ENCODE measurements at regions not wholly inside any gene's neighbourhood (a gene's known extent, or its start where the extent isn't known, plus 50 kb on each side); places are given as distances from the start of the nearest gene placed in this dataset.

DNA sequence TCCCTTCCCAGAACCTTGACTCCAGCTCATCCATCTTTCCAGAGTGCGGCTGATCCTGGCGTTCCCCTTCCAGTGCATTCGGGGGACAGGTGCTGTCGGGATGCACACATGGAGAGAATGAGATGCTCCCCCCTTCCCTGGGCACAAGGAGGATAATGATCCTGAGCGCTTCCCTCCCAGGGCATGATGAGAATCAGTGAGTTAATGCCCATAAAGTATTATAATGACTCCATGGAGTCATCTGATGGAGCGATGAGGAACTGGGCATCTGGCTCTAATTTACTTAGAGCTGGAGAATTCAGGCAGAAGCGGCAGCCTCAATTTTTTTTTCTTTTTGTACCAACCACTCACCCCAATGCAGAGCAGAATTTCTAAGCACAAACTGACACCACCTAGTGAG is 79.6 kb upstream of the SKOR2 start (continued):
- TF ChIP-seq, protein P1, sequence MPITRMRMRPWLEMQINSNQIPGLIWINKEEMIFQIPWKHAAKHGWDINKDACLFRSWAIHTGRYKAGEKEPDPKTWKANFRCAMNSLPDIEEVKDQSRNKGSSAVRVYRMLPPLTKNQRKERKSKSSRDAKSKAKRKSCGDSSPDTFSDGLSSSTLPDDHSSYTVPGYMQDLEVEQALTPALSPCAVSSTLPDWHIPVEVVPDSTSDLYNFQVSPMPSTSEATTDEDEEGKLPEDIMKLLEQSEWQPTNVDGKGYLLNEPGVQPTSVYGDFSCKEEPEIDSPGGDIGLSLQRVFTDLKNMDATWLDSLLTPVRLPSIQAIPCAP (CRISPR knock-in tag; IDR thresholded peaks at IDR 0.05; ENCODE audit: low read depth), result no peak

DNA sequence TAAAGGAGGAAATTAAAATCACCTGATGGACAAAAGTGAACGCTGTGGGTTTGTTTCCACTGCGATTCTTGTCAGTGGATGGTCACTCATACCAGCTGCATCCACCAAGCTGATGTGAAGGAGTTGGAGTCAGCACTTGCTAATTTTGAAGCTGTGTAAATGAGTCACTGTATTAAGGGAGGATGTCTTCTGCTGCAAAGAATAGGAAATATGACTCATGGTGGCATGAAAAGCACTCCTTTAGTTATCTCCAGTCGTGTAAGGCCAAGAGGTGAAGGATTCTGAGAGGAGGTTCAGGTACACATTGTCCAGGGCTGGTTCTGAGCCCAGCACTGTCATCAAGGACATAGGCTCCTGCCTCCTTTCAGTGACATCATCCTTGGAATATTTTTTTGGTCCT is 71.7 kb upstream of the SKOR2 start:
- H3K9me3 ChIP-seq (ENCODE audit: low read length), result no peaks in the 10 kb centered on the region
- no peaks in the 10 kb centered on the region for H3K79me2 ChIP-seq (ENCODE audit: insufficient read depth, low read length)
- H3K27ac ChIP-seq (ENCODE audit: extremely low read length, insufficient read depth, low read length), result no peak overlapping the region
- no peaks in the 10 kb centered on the region for H3K4me1 ChIP-seq (ENCODE audit: insufficient read depth, low read length)
- WGBS (ENCODE audit: low lambda C conversion rate), result 2% methylated on average over 3 of the region's 3 CpGs
- in situ Hi-C loops (cut with HindIII; ENCODE audit: extremely low pct_ligation_motif_present, low pct_unique_long_range_greater_than_20kb), result no loop called here
- H4K20me1 ChIP-seq (ENCODE audit: insufficient read depth, low read length), result no peaks in the 10 kb centered on the region
- H3K36me3 ChIP-seq (replicated peaks in 1 of 2; ENCODE audit: control insufficient read depth in 1 of 2, insufficient read depth in 2 of 2, low read length in 2 of 2), result no peaks in the 10 kb centered on the region
- no peak overlapping the region for H3K4me3 ChIP-seq (replicated peaks in 1 of 3; ENCODE audit: insufficient read depth in 1 of 3, low read depth in 2 of 3, low read length in 3 of 3)
- FAIRE-seq (no peak), DNase-seq (ENCODE audit: low spot score) (no peak), ATAC-seq (no peak)
- TF ChIP-seq, protein P2, sequence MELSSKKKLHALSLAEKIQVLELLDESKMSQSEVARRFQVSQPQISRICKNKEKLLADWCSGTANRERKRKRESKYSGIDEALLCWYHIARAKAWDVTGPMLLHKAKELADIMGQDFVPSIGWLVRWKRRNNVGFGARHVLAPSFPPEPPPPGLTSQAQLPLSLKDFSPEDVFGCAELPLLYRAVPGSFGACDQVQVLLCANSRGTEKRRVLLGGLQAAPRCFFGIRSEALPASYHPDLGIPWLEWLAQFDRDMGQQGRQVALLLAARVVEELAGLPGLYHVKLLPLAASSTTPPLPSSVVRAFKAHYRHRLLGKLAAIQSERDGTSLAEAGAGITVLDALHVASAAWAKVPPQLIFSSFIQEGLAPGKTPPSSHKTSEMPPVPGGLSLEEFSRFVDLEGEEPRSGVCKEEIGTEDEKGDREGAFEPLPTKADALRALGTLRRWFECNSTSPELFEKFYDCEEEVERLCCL (CRISPR knock-in tag; IDR thresholded peaks at IDR 0.05; ENCODE audit: borderline replicate concordance), result no peak
- TF ChIP-seq ATF7 (IDR thresholded peaks at IDR 0.05) (0 out of 2 replicates have a peak, but pooled peaks have one; percentile 8), ATF7 (CRISPR knock-in tag; IDR thresholded peaks at IDR 0.05) (no peak)
- no peak overlapping the region for H3K4me2 ChIP-seq (ENCODE audit: low read depth, low read length)
- peaks cover 0 to under 1% of the 10 kb centered on the region in 2 experiments; a peak in 2 of 5 replicates for H3K27me3 ChIP-seq (ENCODE audit: control insufficient read depth in 1 of 2, insufficient read depth in 2 of 2, low read length in 2 of 2)
- no peak overlapping the region for H3K9ac ChIP-seq (ENCODE audit: insufficient read depth, low read depth, low read length)
- CTCF ChIA-PET (ENCODE audit: low intra/inter-chr PET ratio, low total read pairs), result no interaction called here
- intact Hi-C loops (cut with micrococcal nuclease; ENCODE audit: unreplicated experiment), result no loop called here
- BruUV-seq (replicated peaks), result no TSS peak
- POLR2A ChIA-PET, result no interaction called here
- no peak overlapping the region for H2AFZ ChIP-seq (ENCODE audit: low read length)

DNA sequence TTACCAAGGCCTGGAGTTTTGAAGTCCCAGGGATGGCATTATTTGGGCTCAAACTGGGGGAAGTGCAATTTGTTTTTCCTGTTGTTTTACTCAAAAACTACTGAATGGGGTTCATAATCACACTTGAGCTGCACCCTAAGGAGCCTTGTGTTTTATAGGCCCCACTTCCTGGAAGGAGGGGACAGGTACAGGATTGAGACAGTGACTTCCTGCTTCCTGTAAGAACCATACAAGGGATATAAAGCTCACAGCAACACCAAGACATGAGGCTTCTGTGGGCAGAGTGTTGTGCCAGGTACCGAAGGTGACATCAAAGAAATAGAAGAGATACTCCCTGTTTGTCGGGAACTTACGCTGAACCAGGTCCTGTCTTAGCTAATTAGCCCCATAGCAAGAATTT is 70.4 kb upstream of the SKOR2 start:
- Histone ChIP-seq H3K9ac (ENCODE audit: insufficient read depth, low read depth, low read length) (no peak overlapping the region), H4K20me1 (ENCODE audit: insufficient read depth, low read length) (no peaks in the 10 kb centered on the region), H3K9me3 (ENCODE audit: low read length) (no peaks in the 10 kb centered on the region), H3K4me2 (ENCODE audit: low read depth, low read length) (no peak overlapping the region), H3K27me3 (ENCODE audit: control insufficient read depth in 1 of 2, insufficient read depth in 2 of 2, low read length in 2 of 2) (no peaks in the 10 kb centered on the region; a peak in 1 of 5 replicates), H2AFZ (ENCODE audit: low read length) (no peak overlapping the region), H3K79me2 (ENCODE audit: insufficient read depth, low read length) (no peaks in the 10 kb centered on the region), H3K36me3 (replicated peaks in 1 of 2; ENCODE audit: control insufficient read depth in 1 of 2, insufficient read depth in 2 of 2, low read length in 2 of 2) (no peaks in the 10 kb centered on the region), H3K4me3 (replicated peaks in 1 of 3; ENCODE audit: insufficient read depth in 1 of 3, low read depth in 2 of 3, low read length in 3 of 3) (no peak overlapping the region), H3K27ac (ENCODE audit: extremely low read length, insufficient read depth, low read length) (no peak overlapping the region), H3K4me1 (ENCODE audit: insufficient read depth, low read length) (no peaks in the 10 kb centered on the region)
- ChIA-PET CTCF (ENCODE audit: low intra/inter-chr PET ratio, low total read pairs) (no interaction called here), POLR2A (no interaction called here)
- TF ChIP-seq KLF15 (CRISPR knock-in tag; IDR thresholded peaks at IDR 0.05; ENCODE audit: borderline replicate concordance) (no peak), ZBTB7A (CRISPR knock-in tag; IDR thresholded peaks at IDR 0.05) (no peak), RARG (CRISPR knock-in tag; IDR thresholded peaks at IDR 0.05; ENCODE audit: low read depth) (no peak), JUND (CRISPR knock-in tag; IDR thresholded peaks at IDR 0.05) (no peak), CREB1 (IDR thresholded peaks at IDR 0.05) (no peak), CREB1 (CRISPR knock-in tag; IDR thresholded peaks at IDR 0.05) (no peak), HMGA1 (CRISPR knock-in tag; conservative IDR thresholded peaks at IDR 0.05) (no peak)
- TF ChIP-seq, protein P3, sequence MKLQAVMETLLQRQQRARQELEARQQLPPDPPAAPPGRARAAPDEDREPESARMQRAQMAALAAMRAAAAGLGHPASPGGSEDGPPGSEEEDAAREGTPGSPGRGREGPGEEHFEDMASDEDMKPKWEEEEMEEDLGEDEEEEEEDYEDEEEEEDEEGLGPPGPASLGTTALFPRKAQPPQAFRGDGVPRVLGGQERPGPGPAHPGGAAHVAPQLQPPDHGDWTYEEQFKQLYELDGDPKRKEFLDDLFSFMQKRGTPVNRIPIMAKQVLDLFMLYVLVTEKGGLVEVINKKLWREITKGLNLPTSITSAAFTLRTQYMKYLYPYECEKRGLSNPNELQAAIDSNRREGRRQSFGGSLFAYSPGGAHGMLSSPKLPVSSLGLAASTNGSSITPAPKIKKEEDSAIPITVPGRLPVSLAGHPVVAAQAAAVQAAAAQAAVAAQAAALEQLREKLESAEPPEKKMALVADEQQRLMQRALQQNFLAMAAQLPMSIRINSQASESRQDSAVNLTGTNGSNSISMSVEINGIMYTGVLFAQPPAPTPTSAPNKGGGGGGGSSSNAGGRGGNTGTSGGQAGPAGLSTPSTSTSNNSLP (IDR thresholded peaks at IDR 0.05; ENCODE audit: low read depth, low read length), result no peak
- in situ Hi-C loops (cut with HindIII; ENCODE audit: extremely low pct_ligation_motif_present, low pct_unique_long_range_greater_than_20kb) (no loop called here), intact Hi-C loops (cut with micrococcal nuclease; ENCODE audit: unreplicated experiment) (no loop called here)
- ATAC-seq (no peak), DNase-seq (ENCODE audit: low spot score) (no peak), FAIRE-seq (no peak)
- WGBS (ENCODE audit: low lambda C conversion rate), result 0% methylated on average over 3 of the region's 3 CpGs
- BruUV-seq (replicated peaks), result no TSS peak
